GM23338 (cell line): ENCODE measurements at regions not wholly inside any gene's neighbourhood (a gene's known extent, or its start where the extent isn't known, plus 50 kb on each side); places are given as distances from the start of the nearest gene placed in this dataset.

Experiments
- ATAC-seq: fragments of 200-7000 bp; cut with Tn5 transposase; 3 replicates; pipeline ENCODE4 v1.9.1; 2020
- DNase-seq: peaks from one replicate; pipeline ENCODE4 v3.0.0-alpha.2; 2015; ENCODE audit warnings: low spot score
- H2AFZ ChIP-seq: fragments of 200-600 bp; sonication (generic); 2 replicates; pipeline ENCODE4 v1.8.0; 2016; ENCODE audit warnings: antibody characterized with exemption, mild to moderate bottlenecking, moderate library complexity
- H3F3A ChIP-seq: fragments of 200-600 bp; sonication (generic); replicated peaks from 2 replicates; pipeline ENCODE4 v1.8.0; 2017; ENCODE audit warnings: antibody characterized with exemption, mixed run types, low read depth
- H3K27ac ChIP-seq: fragments of 200-600 bp; sonication (generic); 2 replicates; pipeline ENCODE4 v1.6.1; 2016; ENCODE audit warnings: low read depth
- H3K27me3 ChIP-seq: fragments of 200-600 bp; sonication (generic); 2 replicates; pipeline ENCODE4 v1.8.0; 2016; ENCODE audit warnings: mild to moderate bottlenecking, mixed run types, moderate library complexity; ENCODE audit not compliant: insufficient read depth
- H3K36me3 ChIP-seq: fragments of 200-600 bp; sonication (generic); 2 replicates; pipeline ENCODE4 v1.8.0; 2016; ENCODE audit warnings: mild to moderate bottlenecking; ENCODE audit not compliant: insufficient read depth
- H3K4me1 ChIP-seq: fragments of 200-600 bp; sonication (generic); 2 replicates; pipeline ENCODE4 v1.8.0; 2016; ENCODE audit warnings: mild to moderate bottlenecking, moderate library complexity; ENCODE audit not compliant: insufficient read depth
- H3K4me2 ChIP-seq: fragments of 200-600 bp; sonication (generic); 2 replicates; pipeline ENCODE4 v1.7.1; 2017; ENCODE audit warnings: mixed run types
- H3K4me3 ChIP-seq: fragments of 200-600 bp; sonication (generic); 2 replicates; pipeline ENCODE4 v1.6.1; 2016; ENCODE audit warnings: mixed run types
- H3K79me2 ChIP-seq: fragments of 200-600 bp; sonication (generic); replicated peaks from 2 replicates; pipeline ENCODE4 v1.8.0; 2017; ENCODE audit warnings: mild to moderate bottlenecking; ENCODE audit not compliant: insufficient read depth
- H3K9me2 ChIP-seq: fragments of 200-600 bp; sonication (generic); 2 replicates; pipeline ENCODE4 v1.8.0; 2017; ENCODE audit not compliant: insufficient read depth
- H4K20me1 ChIP-seq: fragments of 200-600 bp; sonication (generic); replicated peaks from 2 replicates; pipeline ENCODE4 v1.8.0; 2017; ENCODE audit warnings: mild to moderate bottlenecking; ENCODE audit not compliant: insufficient read depth
- H3K27ac Mint-ChIP-seq: 2 replicates; pipeline ENCODE4 v1.8.0; 2020; ENCODE audit warnings: inconsistent platforms, mild to moderate bottlenecking, moderate library complexity, mixed read lengths
- H3K27me3 Mint-ChIP-seq: 3 replicates; pipeline ENCODE4 v1.8.0; 2022; ENCODE audit warnings: low read depth, mild to moderate bottlenecking, moderate library complexity, mixed read lengths, inconsistent platforms; ENCODE audit not compliant: insufficient read depth, poor library complexity
- H3K36me3 Mint-ChIP-seq: 3 replicates; pipeline ENCODE4 v1.8.0; 2021; ENCODE audit warnings: low read depth, mild to moderate bottlenecking, inconsistent platforms, moderate library complexity, mixed read lengths
- H3K4me1 Mint-ChIP-seq: 3 replicates; pipeline ENCODE4 v1.8.0; 2020; ENCODE audit warnings: mild to moderate bottlenecking, inconsistent platforms, mixed read lengths
- H3K4me3 Mint-ChIP-seq: 3 replicates; pipeline ENCODE4 v1.8.0; 2021; ENCODE audit warnings: moderate library complexity, mild to moderate bottlenecking, inconsistent platforms, mixed read lengths
- H3K9me3 Mint-ChIP-seq: 3 replicates; pipeline ENCODE4 v1.8.0; 2020; ENCODE audit warnings: moderate library complexity, mild to moderate bottlenecking, inconsistent platforms, mixed read lengths
- CREB1 ChIP-seq: fragments of 250-450 bp; sonication (Bioruptor Pico); IDR thresholded peaks from 2 replicates; pipeline ENCODE4 v1.5.0; 2020; ENCODE audit warnings: low read depth, mild to moderate bottlenecking, moderate library complexity
- CTCF ChIP-seq, 2 experiments: fragments of 200-600 bp in 1 of 2; sonication (generic) in 1 of 2; conservative IDR thresholded peaks; 2 replicates each; pipeline versions ENCODE4 v1.5.1 to v1.6.1; 2016 to 2017; ENCODE audit warnings: antibody characterized with exemption in 2 of 2, low read depth in 2 of 2, mild to moderate bottlenecking in 2 of 2, moderate library complexity in 1 of 2
- EZH2 ChIP-seq: fragments of 200-600 bp; sonication (generic); IDR thresholded peaks from one replicate; pipeline ENCODE4 v1.8.0; 2017; ENCODE audit warnings: antibody characterized with exemption, mild to moderate bottlenecking, low read depth; ENCODE audit not compliant: unreplicated experiment
- EZH2phosphoT487 ChIP-seq: fragments of 200-600 bp; sonication (generic); IDR thresholded peaks from one replicate; pipeline ENCODE4 v1.8.1; 2018; ENCODE audit warnings: antibody characterized with exemption; ENCODE audit not compliant: unreplicated experiment
- JUNB ChIP-seq: IDR thresholded peaks from one replicate; pipeline ENCODE4 v1.6.1; 2016; ENCODE audit warnings: antibody characterized with exemption; ENCODE audit not compliant: unreplicated experiment
- NANOG ChIP-seq: IDR thresholded peaks from 2 replicates; pipeline ENCODE4 v1.6.1; 2016; ENCODE audit warnings: antibody characterized with exemption, borderline replicate concordance
- POLR2AphosphoS5 ChIP-seq: IDR thresholded peaks from 2 replicates; pipeline ENCODE4 v1.6.1; 2016; ENCODE audit warnings: antibody characterized with exemption, low read depth
- REST ChIP-seq: IDR thresholded peaks from one replicate; pipeline ENCODE4 v1.6.1; 2018; ENCODE audit warnings: antibody characterized with exemption; ENCODE audit not compliant: unreplicated experiment
- STAT1 ChIP-seq: IDR thresholded peaks from one replicate; pipeline ENCODE4 v1.6.1; 2016; ENCODE audit warnings: antibody characterized with exemption; ENCODE audit not compliant: unreplicated experiment
- ZNF114 ChIP-seq: fragments of 250-450 bp; sonication (Bioruptor Pico); IDR thresholded peaks from 2 replicates; pipeline ENCODE4 v1.5.0; 2020; ENCODE audit warnings: mild to moderate bottlenecking, moderate library complexity
- ZNF331 ChIP-seq: fragments of 250-450 bp; sonication (Bioruptor Pico); IDR thresholded peaks from 2 replicates; pipeline ENCODE4 v1.5.0; 2020; ENCODE audit warnings: low read depth, mild to moderate bottlenecking, moderate library complexity
- TF ChIP-seq, protein P1 (sequence below): fragments of 250-450 bp; sonication (Bioruptor Pico); IDR thresholded peaks from 2 replicates; pipeline ENCODE4 v1.5.0; 2020; ENCODE audit warnings: mild to moderate bottlenecking, moderate library complexity
- TF ChIP-seq, protein P2 (sequence below): IDR thresholded peaks from 2 replicates; pipeline ENCODE4 v1.6.1; 2016; ENCODE audit warnings: antibody characterized with exemption

- ATAC-seq (no peak), DNase-seq (no peak)
- no peak overlapping the region for H2AFZ ChIP-seq
- Mint-ChIP-seq H3K9me3 (peaks cover 10% of the 10 kb centered on the region; the same call in 2 of the 3 replicates), H3K36me3 (peaks cover 2% of the 10 kb centered on the region; the same call in 2 of the 3 replicates), H3K4me1 (no peaks in the 10 kb centered on the region; the same call in 2 of the 3 replicates), H3K27me3 (peaks cover 2% of the 10 kb centered on the region), H3K4me3 (no peak overlapping the region), H3K27ac (no peak overlapping the region)
- H3K27ac ChIP-seq = no peak overlapping the region
- H3K36me3 ChIP-seq = no peaks in the 10 kb centered on the region
- TF ChIP-seq CTCF (conservative IDR thresholded peaks at IDR 0.05; ENCODE audit: low read depth in 2 of 2) (no peak), CREB1 (no peak), NANOG (no peak), EZH2 (no peak), EZH2phosphoT487 (no peak), REST (no peak), JUNB (no peak), STAT1 (no peak), POLR2AphosphoS5 (no peak), ZNF331 (no peak), ZNF114 (CRISPR knock-in tag) (no peak)
- TF ChIP-seq, protein P1, sequence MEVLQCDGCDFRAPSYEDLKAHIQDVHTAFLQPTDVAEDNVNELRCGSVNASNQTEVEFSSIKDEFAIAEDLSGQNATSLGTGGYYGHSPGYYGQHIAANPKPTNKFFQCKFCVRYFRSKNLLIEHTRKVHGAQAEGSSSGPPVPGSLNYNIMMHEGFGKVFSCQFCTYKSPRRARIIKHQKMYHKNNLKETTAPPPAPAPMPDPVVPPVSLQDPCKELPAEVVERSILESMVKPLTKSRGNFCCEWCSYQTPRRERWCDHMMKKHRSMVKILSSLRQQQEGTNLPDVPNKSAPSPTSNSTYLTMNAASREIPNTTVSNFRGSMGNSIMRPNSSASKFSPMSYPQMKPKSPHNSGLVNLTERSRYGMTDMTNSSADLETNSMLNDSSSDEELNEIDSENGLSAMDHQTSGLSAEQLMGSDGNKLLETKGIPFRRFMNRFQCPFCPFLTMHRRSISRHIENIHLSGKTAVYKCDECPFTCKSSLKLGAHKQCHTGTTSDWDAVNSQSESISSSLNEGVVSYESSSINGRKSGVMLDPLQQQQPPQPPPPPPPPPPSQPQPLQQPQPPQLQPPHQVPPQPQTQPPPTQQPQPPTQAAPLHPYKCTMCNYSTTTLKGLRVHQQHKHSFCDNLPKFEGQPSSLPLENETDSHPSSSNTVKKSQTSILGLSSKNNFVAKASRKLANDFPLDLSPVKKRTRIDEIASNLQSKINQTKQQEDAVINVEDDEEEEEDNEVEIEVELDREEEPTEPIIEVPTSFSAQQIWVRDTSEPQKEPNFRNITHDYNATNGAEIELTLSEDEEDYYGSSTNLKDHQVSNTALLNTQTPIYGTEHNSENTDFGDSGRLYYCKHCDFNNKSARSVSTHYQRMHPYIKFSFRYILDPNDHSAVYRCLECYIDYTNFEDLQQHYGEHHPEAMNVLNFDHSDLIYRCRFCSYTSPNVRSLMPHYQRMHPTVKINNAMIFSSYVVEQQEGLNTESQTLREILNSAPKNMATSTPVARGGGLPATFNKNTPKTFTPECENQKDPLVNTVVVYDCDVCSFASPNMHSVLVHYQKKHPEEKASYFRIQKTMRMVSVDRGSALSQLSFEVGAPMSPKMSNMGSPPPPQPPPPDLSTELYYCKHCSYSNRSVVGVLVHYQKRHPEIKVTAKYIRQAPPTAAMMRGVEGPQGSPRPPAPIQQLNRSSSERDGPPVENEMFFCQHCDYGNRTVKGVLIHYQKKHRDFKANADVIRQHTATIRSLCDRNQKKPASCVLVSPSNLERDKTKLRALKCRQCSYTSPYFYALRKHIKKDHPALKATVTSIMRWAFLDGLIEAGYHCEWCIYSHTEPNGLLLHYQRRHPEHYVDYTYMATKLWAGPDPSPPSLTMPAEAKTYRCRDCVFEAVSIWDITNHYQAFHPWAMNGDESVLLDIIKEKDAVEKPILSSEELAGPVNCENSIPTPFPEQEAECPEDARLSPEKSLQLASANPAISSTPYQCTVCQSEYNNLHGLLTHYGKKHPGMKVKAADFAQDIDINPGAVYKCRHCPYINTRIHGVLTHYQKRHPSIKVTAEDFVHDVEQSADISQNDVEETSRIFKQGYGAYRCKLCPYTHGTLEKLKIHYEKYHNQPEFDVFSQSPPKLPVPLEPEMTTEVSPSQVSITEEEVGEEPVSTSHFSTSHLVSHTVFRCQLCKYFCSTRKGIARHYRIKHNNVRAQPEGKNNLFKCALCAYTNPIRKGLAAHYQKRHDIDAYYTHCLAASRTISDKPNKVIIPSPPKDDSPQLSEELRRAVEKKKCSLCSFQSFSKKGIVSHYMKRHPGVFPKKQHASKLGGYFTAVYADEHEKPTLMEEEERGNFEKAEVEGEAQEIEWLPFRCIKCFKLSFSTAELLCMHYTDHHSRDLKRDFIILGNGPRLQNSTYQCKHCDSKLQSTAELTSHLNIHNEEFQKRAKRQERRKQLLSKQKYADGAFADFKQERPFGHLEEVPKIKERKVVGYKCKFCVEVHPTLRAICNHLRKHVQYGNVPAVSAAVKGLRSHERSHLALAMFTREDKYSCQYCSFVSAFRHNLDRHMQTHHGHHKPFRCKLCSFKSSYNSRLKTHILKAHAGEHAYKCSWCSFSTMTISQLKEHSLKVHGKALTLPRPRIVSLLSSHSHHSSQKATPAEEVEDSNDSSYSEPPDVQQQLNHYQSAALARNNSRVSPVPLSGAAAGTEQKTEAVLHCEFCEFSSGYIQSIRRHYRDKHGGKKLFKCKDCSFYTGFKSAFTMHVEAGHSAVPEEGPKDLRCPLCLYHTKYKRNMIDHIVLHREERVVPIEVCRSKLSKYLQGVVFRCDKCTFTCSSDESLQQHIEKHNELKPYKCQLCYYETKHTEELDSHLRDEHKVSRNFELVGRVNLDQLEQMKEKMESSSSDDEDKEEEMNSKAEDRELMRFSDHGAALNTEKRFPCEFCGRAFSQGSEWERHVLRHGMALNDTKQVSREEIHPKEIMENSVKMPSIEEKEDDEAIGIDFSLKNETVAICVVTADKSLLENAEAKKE (CRISPR knock-in tag) = no peak
- TF ChIP-seq, protein P2, sequence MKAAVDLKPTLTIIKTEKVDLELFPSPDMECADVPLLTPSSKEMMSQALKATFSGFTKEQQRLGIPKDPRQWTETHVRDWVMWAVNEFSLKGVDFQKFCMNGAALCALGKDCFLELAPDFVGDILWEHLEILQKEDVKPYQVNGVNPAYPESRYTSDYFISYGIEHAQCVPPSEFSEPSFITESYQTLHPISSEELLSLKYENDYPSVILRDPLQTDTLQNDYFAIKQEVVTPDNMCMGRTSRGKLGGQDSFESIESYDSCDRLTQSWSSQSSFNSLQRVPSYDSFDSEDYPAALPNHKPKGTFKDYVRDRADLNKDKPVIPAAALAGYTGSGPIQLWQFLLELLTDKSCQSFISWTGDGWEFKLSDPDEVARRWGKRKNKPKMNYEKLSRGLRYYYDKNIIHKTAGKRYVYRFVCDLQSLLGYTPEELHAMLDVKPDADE = no peak
- H4K20me1 ChIP-seq = no peaks in the 10 kb centered on the region
- H3F3A ChIP-seq = no peaks in the 10 kb centered on the region
- no peak overlapping the region for H3K4me2 ChIP-seq
- no peaks in the 10 kb centered on the region for H3K27me3 ChIP-seq
- H3K9me2 ChIP-seq = no peaks in the 10 kb centered on the region
- no peaks in the 10 kb centered on the region for H3K79me2 ChIP-seq
- H3K4me3 ChIP-seq = no peak overlapping the region
- H3K4me1 ChIP-seq = peaks cover 4% of the 10 kb centered on the region; the same call in 1 of the 2 replicates
Observed at GRCh38 chr11:100498780-100499179, 188.3 kb upstream of the ARHGAP42 start.
